Keratinocyte (primary cell): ENCODE measurements at regions not wholly inside any gene's neighbourhood (a gene's known extent, or its start where the extent isn't known, plus 50 kb on each side); places are given as distances from the start of the nearest gene placed in this dataset.

Source experiments
- DNase-seq: peaks from one replicate; pipeline ENCODE4 v3.0.0-alpha.2; 2011; ENCODE audit warnings: low read depth, missing footprints, low spot score
- FAIRE-seq: peaks from 2 replicates; lab custom pipeline; 2011; peaks lifted over from hg19 to GRCh38; lab: Jason Lieb, UNC
- H2AFZ ChIP-seq: 2 replicates; pipeline ENCODE4 v1.6.0; 2012; ENCODE audit warnings: low read length, control low read depth, inconsistent platforms; ENCODE audit not compliant: control insufficient read depth
- H3K27ac ChIP-seq: 2 replicates; pipeline ENCODE4 v1.5.1; 2011; ENCODE audit warnings: low read length; ENCODE audit not compliant: control insufficient read depth, insufficient read depth
- H3K27me3 ChIP-seq: 3 replicates; pipeline ENCODE4 v1.6.0; 2011; ENCODE audit warnings: low read length; ENCODE audit not compliant: control insufficient read depth, insufficient read depth; ENCODE audit errors: extremely low read depth
- H3K36me3 ChIP-seq, 2 experiments: 2 replicates in 1 of 2; 3 replicates in 1 of 2; pipeline ENCODE4 v1.5.1; 2011; ENCODE audit warnings: low read length in 2 of 2, mild to moderate bottlenecking in 1 of 2; ENCODE audit not compliant: control insufficient read depth in 2 of 2, insufficient read depth in 2 of 2; ENCODE audit errors: extremely low read depth in 1 of 2
- H3K4me1 ChIP-seq: 3 replicates; pipeline ENCODE4 v1.5.1; 2011; ENCODE audit warnings: low read length; ENCODE audit not compliant: control insufficient read depth, insufficient read depth; ENCODE audit errors: extremely low read depth
- H3K4me2 ChIP-seq: 3 replicates; pipeline ENCODE4 v1.6.0; 2011; ENCODE audit warnings: low read depth, low read length; ENCODE audit not compliant: control insufficient read depth, insufficient read depth; ENCODE audit errors: extremely low read depth
- H3K4me3 ChIP-seq, 3 experiments: fragments of 200-600 bp in 1 of 3; sonication (generic) in 1 of 3; 2 replicates in 2 of 3; 3 replicates in 1 of 3; pipeline ENCODE4 v1.5.1; 2011 to 2016; ENCODE audit warnings: low read length in 3 of 3, mild to moderate bottlenecking in 3 of 3, control low read depth in 2 of 3, inconsistent platforms in 1 of 3, low read depth in 1 of 3, mixed read lengths in 1 of 3, mixed run types in 1 of 3, moderate library complexity in 1 of 3; ENCODE audit not compliant: control insufficient read depth in 2 of 3, insufficient read depth in 2 of 3; ENCODE audit errors: extremely low read depth in 1 of 3
- H3K79me2 ChIP-seq: 2 replicates; pipeline ENCODE4 v1.6.0; 2012; ENCODE audit warnings: low read length; ENCODE audit not compliant: control insufficient read depth, insufficient read depth
- H3K9ac ChIP-seq: 3 replicates; pipeline ENCODE4 v1.6.0; 2011; ENCODE audit warnings: low read length; ENCODE audit not compliant: control insufficient read depth, insufficient read depth; ENCODE audit errors: extremely low read depth
- H3K9me1 ChIP-seq: 3 replicates; pipeline ENCODE4 v1.6.0; 2011; ENCODE audit warnings: low read length; ENCODE audit not compliant: control insufficient read depth, insufficient read depth; ENCODE audit errors: extremely low read depth
- H3K9me3 ChIP-seq: 2 replicates; pipeline ENCODE4 v1.5.1; 2012; ENCODE audit warnings: low read depth, low read length; ENCODE audit not compliant: control insufficient read depth
- H4K20me1 ChIP-seq: 3 replicates; pipeline ENCODE4 v1.6.0; 2011; ENCODE audit warnings: low read length; ENCODE audit not compliant: control insufficient read depth, insufficient read depth; ENCODE audit errors: extremely low read depth
- CTCF ChIP-seq, 3 experiments: IDR thresholded peaks in 1 of 3; conservative IDR thresholded peaks in 1 of 3; optimal IDR thresholded peaks in 1 of 3; 2 replicates in 2 of 3; 3 replicates in 1 of 3; pipeline versions ENCODE3 to v1.5.1; 2011; ENCODE audit warnings: low read length in 3 of 3, mild to moderate bottlenecking in 3 of 3, moderate library complexity in 2 of 3, control low read depth in 1 of 3, inconsistent platforms in 1 of 3; ENCODE audit not compliant: insufficient read depth in 2 of 3; ENCODE audit errors: extremely low read depth in 1 of 3
- EZH2 ChIP-seq: IDR thresholded peaks from one replicate; pipeline ENCODE4 v1.6.1; 2012; ENCODE audit warnings: inconsistent platforms, mild to moderate bottlenecking, low read length, moderate library complexity
- dilution Hi-C: fragments of 300-500 bp; cut with MboI; formaldehyde crosslinking; loops from one replicate; pipeline ENCODE4 v1.7.0; 2020; ENCODE audit warnings: low sequenced_read_pairs; ENCODE audit not compliant: extremely low pct_ligation_motif_present

- TF ChIP-seq CTCF (optimal IDR thresholded peaks at IDR 0.05 in 1 of 3, IDR thresholded peaks at IDR 0.05 in 1 of 3, conservative IDR thresholded peaks at IDR 0.05 in 1 of 3; ENCODE audit: extremely low read depth in 1 of 3, insufficient read depth in 2 of 3, low read length in 3 of 3) (no peak), EZH2 (no peak)
- H3K4me2 ChIP-seq = no peak overlapping the region
- dilution Hi-C loops = no loop called here
- H3K9me1 ChIP-seq = no peaks in the 10 kb centered on the region
- H3K9me3 ChIP-seq = no peaks in the 10 kb centered on the region
- H3K4me3 ChIP-seq = no peak overlapping the region
- no peak for DNase-seq
- FAIRE-seq = no peak
- no peaks in the 10 kb centered on the region for H3K36me3 ChIP-seq
- no peaks in the 10 kb centered on the region for H3K4me1 ChIP-seq
- no peak overlapping the region for H3K9ac ChIP-seq
- H3K79me2 ChIP-seq = no peaks in the 10 kb centered on the region
- no peak overlapping the region for H2AFZ ChIP-seq
- H4K20me1 ChIP-seq = no peaks in the 10 kb centered on the region
- H3K27me3 ChIP-seq = peaks cover 5% of the 10 kb centered on the region
- H3K27ac ChIP-seq = no peak overlapping the region
Measured at GRCh38 chr14:76655331-76655730, 105.9 kb upstream of the VASH1 start.

GRCh38 chr14:76656592-76656991, 104.7 kb upstream of the VASH1 start:
- dilution Hi-C loops = no loop called here
- TF ChIP-seq EZH2 (no peak), CTCF (optimal IDR thresholded peaks at IDR 0.05 in 1 of 3, IDR thresholded peaks at IDR 0.05 in 1 of 3, conservative IDR thresholded peaks at IDR 0.05 in 1 of 3; ENCODE audit: extremely low read depth in 1 of 3, insufficient read depth in 2 of 3, low read length in 3 of 3) (no peak)
- DNase-seq = no peak
- H2AFZ ChIP-seq = no peak overlapping the region
- FAIRE-seq = no peak
- no peaks in the 10 kb centered on the region for H3K79me2 ChIP-seq
- H4K20me1 ChIP-seq = no peaks in the 10 kb centered on the region
- H3K36me3 ChIP-seq = no peaks in the 10 kb centered on the region
- no peak overlapping the region for H3K4me3 ChIP-seq
- H3K27me3 ChIP-seq = no peaks in the 10 kb centered on the region
- no peaks in the 10 kb centered on the region for H3K9me3 ChIP-seq
- H3K9me1 ChIP-seq = no peaks in the 10 kb centered on the region
- H3K4me2 ChIP-seq = no peak overlapping the region
- no peak overlapping the region for H3K27ac ChIP-seq
- no peak overlapping the region for H3K9ac ChIP-seq
- no peaks in the 10 kb centered on the region for H3K4me1 ChIP-seq
